ENCODE measurements at regions not wholly inside any gene's neighbourhood (a gene's known extent, or its start where the extent isn't known, plus 50 kb on each side); places are given as distances from the start of the nearest gene placed in this dataset.
"Not testable (repeated sequence)": the region's sequence is repeated elsewhere in the genome, so short reads cannot be mapped to it uniquely, and the experiment has no call there.

DNA sequence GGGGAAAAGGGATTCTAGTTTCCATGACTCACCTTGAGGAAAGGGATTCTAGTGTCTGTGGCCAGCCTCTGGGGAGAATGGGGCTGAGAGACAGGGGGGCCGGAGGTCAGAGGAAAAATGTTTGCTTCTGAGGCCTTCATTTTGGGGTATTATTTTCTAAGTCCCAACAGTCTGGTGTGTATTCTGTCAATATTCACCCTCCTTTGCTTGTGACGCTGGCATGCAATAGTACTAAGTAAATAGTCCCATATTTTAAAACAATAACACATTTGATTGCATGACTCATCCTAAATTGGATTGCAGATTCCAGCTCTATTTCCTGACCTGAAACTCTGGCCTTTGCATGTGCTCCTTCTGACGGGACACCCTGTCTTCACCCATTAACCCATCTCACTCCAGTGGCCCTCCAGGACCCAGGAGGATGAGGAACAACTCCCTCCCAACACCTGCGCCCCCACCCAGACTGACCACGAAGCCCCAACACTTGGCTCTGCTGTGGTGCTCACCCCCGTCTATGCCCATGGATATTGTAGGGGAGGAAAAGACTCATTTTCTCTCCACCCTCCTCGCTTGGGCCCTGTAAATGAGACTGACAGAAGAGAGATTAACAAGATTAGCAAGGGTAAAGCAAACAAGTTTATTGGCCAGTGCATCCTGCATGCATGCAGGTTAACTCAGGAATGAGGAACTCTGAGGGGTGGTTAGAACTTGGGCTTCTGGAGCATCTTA is 495.6 kb upstream of the KLF6 start:
- FAIRE-seq (no peak), DNase-seq (ENCODE audit: insufficient read length, low spot score) (no peak)
- TF ChIP-seq PAX5 (IDR thresholded peaks at IDR 0.05; ENCODE audit: insufficient read depth, low read length, severe bottlenecking): no peak
- TF ChIP-seq TAF1 (IDR thresholded peaks at IDR 0.05; ENCODE audit: low read depth, low read length): no peak
- no peak for TF ChIP-seq POLR2AphosphoS5 (IDR thresholded peaks at IDR 0.05; ENCODE audit: low read depth, low read length)
- no peak for TF ChIP-seq SPI1 (IDR thresholded peaks at IDR 0.05; ENCODE audit: low read depth, low read length)
- no peak for TF ChIP-seq POLR2A (IDR thresholded peaks at IDR 0.05; ENCODE audit: low read depth, low read length)
- TF ChIP-seq POU2F2 (IDR thresholded peaks at IDR 0.05; ENCODE audit: low read depth, low read length): no peak

DNA sequence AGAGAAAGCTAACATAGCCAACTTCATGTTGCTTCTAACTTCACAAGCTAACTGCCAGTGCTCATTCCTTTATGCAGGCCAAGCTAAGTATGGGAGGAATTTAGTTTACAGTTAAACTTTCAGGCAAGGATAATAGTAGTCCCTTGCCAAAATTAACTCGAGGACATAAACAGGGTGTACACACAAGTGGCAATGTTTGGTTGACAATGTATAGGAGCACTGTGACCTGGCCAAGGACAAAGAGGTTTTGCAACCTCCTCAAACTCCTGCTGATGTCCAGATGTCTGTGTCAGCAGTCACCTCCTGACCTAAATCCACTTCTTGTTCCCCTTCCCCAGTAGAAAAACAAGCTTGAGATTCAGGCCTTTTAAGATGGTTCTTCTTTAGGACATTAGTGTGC is 494.6 kb upstream of the KLF6 start:
- no peak for TF ChIP-seq PAX5 (IDR thresholded peaks at IDR 0.05; ENCODE audit: insufficient read depth, low read length, severe bottlenecking)
- TF ChIP-seq TAF1 (IDR thresholded peaks at IDR 0.05; ENCODE audit: low read depth, low read length): no peak
- TF ChIP-seq SPI1 (IDR thresholded peaks at IDR 0.05; ENCODE audit: low read depth, low read length): no peak
- no peak for TF ChIP-seq POU2F2 (IDR thresholded peaks at IDR 0.05; ENCODE audit: low read depth, low read length)
- TF ChIP-seq POLR2A (IDR thresholded peaks at IDR 0.05; ENCODE audit: low read depth, low read length): no peak
- TF ChIP-seq POLR2AphosphoS5 (IDR thresholded peaks at IDR 0.05; ENCODE audit: low read depth, low read length): no peak
- DNase-seq (ENCODE audit: insufficient read length, low spot score) (no peak), FAIRE-seq (no peak)

DNA sequence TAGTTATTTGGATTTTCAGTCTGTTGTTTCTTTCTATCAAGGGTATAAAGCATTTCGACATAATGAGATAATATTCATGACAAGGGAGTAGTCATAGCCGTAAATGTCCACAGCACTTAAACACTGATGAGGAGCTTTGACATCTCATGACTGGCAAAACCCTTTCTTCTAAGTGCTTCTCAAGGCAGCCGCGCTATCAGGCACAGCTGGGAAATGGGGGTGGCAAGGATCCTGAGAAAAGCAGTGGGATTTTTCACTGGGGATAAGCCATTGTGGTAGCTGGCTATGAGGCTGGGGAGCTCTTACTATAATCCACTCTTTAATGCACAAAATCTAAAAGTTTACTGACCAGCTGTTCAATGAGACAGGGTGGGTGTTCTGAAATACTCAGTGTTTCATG is 493.2 kb upstream of the KLF6 start:
- DNase-seq (ENCODE audit: insufficient read length, low spot score) (no peak), FAIRE-seq (no peak)
- TF ChIP-seq POU2F2 (IDR thresholded peaks at IDR 0.05; ENCODE audit: low read depth, low read length) (no peak), SPI1 (IDR thresholded peaks at IDR 0.05; ENCODE audit: low read depth, low read length) (no peak), TAF1 (IDR thresholded peaks at IDR 0.05; ENCODE audit: low read depth, low read length) (no peak), POLR2AphosphoS5 (IDR thresholded peaks at IDR 0.05; ENCODE audit: low read depth, low read length) (no peak), PAX5 (IDR thresholded peaks at IDR 0.05; ENCODE audit: insufficient read depth, low read length, severe bottlenecking) (no peak), POLR2A (IDR thresholded peaks at IDR 0.05; ENCODE audit: low read depth, low read length) (no peak)

DNA sequence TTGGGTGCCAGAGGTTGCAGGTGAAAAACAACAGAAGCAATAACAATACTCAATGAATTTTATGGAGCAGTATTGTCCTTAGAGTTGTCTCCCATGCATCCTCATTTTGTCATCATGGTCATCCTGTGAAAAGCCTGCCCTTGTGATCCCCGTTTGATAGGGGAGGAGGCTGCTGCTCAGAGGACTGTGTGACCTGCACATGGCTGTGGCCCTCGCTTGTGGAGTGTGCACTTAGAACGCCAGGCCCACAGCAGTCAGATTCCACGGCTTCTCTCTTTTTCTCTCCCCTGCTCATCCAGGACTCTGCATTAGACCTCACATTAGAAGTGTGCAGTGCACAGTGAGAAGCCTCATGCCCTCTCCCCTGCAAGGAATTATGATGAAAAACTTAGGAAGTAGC is 491.1 kb upstream of the KLF6 start:
- TF ChIP-seq TAF1 (IDR thresholded peaks at IDR 0.05; ENCODE audit: low read depth, low read length) (no peak), POLR2A (IDR thresholded peaks at IDR 0.05; ENCODE audit: low read depth, low read length) (no peak), POU2F2 (IDR thresholded peaks at IDR 0.05; ENCODE audit: low read depth, low read length) (no peak), PAX5 (IDR thresholded peaks at IDR 0.05; ENCODE audit: insufficient read depth, low read length, severe bottlenecking) (no peak), SPI1 (IDR thresholded peaks at IDR 0.05; ENCODE audit: low read depth, low read length) (no peak), POLR2AphosphoS5 (IDR thresholded peaks at IDR 0.05; ENCODE audit: low read depth, low read length) (no peak)
- FAIRE-seq: no peak
- DNase-seq (ENCODE audit: insufficient read length, low spot score): no peak

DNA sequence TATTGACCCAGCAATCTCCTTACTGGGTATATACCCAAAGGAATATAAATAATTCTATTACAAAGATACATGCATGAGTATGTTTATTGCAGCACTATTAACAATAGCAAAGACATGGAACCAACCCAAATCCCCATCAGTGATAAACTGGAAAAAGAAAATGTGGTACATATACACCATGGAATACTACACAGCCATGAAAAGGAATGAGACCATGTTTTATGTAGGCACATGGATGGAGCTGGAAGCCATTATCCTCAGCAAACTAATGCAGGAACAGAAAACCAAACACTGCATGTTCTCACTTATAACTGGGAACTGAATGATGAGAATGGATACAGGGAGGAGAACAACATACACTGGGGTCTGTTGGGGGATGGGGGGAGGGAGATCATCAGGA is 489.7 kb upstream of the KLF6 start:
- FAIRE-seq; DNase-seq (ENCODE audit: insufficient read length, low spot score): not testable (repeated sequence)

DNA sequence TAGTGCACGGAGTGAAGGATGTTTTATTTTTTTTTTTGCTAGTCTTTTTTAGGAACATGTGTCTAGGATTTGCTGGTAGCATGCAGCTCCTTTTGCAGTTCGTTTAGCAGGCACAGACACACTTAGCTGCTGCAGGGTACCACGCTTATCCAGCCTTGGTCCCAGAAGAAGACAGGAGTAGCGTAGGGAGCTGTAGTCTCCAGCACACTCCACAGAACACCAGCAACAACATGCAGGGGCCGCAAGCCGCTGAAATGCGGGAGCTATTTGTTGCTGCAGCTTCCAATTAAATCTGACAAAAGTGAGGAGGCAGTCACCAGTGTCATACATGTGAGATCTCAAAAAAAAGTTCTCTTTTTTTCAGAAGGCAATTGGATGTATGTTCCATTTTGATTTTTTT is 486.2 kb upstream of the KLF6 start:
- FAIRE-seq (no peak), DNase-seq (ENCODE audit: insufficient read length, low spot score) (no peak)
- TF ChIP-seq POLR2AphosphoS5 (IDR thresholded peaks at IDR 0.05; ENCODE audit: low read depth, low read length) (no peak), TAF1 (IDR thresholded peaks at IDR 0.05; ENCODE audit: low read depth, low read length) (no peak), POLR2A (IDR thresholded peaks at IDR 0.05; ENCODE audit: low read depth, low read length) (no peak), PAX5 (IDR thresholded peaks at IDR 0.05; ENCODE audit: insufficient read depth, low read length, severe bottlenecking) (no peak), SPI1 (IDR thresholded peaks at IDR 0.05; ENCODE audit: low read depth, low read length) (no peak), POU2F2 (IDR thresholded peaks at IDR 0.05; ENCODE audit: low read depth, low read length) (no peak)

DNA sequence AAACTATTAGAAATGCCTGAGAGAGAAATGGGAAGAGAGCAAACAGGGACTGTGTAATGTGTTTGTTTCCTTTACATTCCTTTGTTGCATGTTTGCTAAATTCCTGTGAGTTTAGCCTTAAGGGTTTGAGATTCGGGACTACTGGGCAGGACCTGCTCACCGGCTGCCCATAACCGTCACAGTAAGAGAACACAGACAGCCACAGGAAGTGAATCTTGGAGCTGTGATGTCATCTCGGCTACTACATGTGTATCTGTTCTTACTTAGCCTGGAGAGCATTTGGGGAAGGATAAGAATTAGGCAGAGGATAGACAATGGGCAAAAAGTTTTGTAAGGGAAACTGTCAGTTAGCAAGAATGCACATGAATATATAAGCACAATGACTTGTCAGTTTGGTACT is 485.1 kb upstream of the KLF6 start:
- no peak for TF ChIP-seq TAF1 (IDR thresholded peaks at IDR 0.05; ENCODE audit: low read depth, low read length)
- TF ChIP-seq PAX5 (IDR thresholded peaks at IDR 0.05; ENCODE audit: insufficient read depth, low read length, severe bottlenecking): no peak
- TF ChIP-seq POU2F2 (IDR thresholded peaks at IDR 0.05; ENCODE audit: low read depth, low read length): no peak
- DNase-seq (ENCODE audit: insufficient read length, low spot score): no peak
- FAIRE-seq: no peak

DNA sequence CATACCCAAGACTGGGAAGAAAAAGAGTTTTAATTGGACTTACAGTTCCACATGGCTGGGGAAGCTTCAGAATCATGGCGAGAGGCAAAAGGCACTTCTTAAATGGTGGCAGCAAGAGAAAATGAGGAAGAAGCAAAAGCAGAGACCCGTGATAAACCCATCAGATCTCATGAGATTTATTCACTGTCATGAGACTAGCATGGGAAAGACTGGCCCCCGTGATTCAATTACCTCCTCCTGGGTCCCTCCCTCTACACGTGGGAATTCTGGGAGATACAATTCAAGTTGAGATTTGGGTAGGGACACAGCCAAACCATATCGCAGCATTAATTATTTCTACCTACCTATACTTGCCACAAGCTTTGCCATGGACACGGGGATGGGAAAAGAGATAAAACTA is 483.5 kb upstream of the KLF6 start:
- FAIRE-seq; DNase-seq (ENCODE audit: insufficient read length, low spot score): not testable (repeated sequence)

DNA sequence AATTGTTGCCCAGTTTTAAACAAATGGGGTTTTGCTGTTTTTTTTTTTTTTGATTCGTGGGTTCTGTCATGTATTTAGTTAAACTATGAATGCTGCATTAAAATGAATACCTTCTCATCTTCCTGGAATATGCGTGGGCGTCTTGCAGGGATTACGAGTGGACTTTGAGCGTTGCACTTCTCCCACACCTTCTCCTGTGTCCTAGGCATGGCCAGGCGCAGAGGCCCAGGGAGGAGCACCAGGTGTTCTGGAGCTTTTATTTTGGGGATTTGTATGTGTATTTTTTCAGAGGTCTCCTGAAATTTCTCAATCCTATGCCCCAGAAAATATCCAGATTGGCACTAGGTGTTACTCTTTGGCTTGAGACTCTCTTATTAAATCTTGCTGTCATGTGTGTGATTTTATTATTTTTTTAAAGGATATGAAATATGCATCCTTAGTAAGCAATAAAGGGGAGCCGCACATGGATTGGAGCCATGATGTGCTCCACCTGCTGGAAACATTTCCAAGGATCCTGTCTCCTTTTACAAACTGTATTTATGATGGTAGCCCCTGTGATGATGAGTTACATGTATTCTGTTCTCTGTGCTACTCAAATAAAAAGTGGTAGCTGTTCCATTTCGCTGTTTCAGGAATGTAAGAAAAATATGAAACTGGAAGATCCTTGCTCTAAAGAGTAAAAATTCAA is 482.2 kb upstream of the KLF6 start:
- TF ChIP-seq PAX5 (IDR thresholded peaks at IDR 0.05; ENCODE audit: insufficient read depth, low read length, severe bottlenecking) (no peak), POLR2A (IDR thresholded peaks at IDR 0.05; ENCODE audit: low read depth, low read length) (no peak), TAF1 (IDR thresholded peaks at IDR 0.05; ENCODE audit: low read depth, low read length) (no peak), POU2F2 (IDR thresholded peaks at IDR 0.05; ENCODE audit: low read depth, low read length) (no peak)
- FAIRE-seq: no peak
- DNase-seq (ENCODE audit: insufficient read length, low spot score): no peak

DNA sequence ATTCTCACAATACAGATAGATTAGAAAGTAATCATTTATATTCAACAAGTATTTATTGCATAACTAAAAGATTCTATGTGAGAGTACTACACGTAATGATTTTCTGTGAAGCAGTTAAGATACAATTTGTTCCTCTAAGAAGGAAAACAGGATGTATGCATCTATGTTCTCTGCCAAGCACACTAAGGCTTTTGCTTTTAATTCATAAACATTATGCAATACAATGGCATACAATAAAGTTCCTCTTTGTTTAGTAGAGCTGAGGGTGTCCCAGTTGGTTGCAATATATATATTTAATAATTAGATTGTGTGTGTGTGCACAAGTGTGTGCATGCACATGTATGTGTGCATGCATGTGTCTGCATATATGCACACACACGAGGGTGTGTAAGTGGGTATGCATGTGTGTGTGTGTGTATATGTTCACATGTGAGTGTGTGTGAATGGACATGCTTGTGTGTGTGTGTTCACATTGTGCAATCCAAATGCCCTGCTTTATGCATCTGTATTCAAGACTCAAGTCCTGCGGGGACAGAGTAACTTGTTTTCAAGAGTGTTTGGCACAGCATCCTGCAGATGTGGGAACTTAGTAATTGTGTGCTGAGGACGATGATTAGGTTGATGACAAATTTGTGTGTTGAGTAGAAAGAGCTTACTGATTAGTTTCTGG is 481.5 kb upstream of the KLF6 start:
- DNase-seq (ENCODE audit: insufficient read length, low spot score) (no peak), FAIRE-seq (no peak)
- TF ChIP-seq POU2F2 (IDR thresholded peaks at IDR 0.05; ENCODE audit: low read depth, low read length) (no peak), POLR2A (IDR thresholded peaks at IDR 0.05; ENCODE audit: low read depth, low read length) (no peak), POLR2AphosphoS5 (IDR thresholded peaks at IDR 0.05; ENCODE audit: low read depth, low read length) (no peak), SPI1 (IDR thresholded peaks at IDR 0.05; ENCODE audit: low read depth, low read length) (no peak), PAX5 (IDR thresholded peaks at IDR 0.05; ENCODE audit: insufficient read depth, low read length, severe bottlenecking) (no peak), TAF1 (IDR thresholded peaks at IDR 0.05; ENCODE audit: low read depth, low read length) (no peak)
